SU-DHL-6 (cell line): ENCODE measurements at regions not wholly inside any gene's neighbourhood (a gene's known extent, or its start where the extent isn't known, plus 50 kb on each side); places are given as distances from the start of the nearest gene placed in this dataset.

ENCODE experiments used
- CTCF ChIP-seq: fragments of 200-600 bp; sonication (generic); IDR thresholded peaks from one replicate; pipeline ENCODE4 v1.5.1; 2017; ENCODE audit warnings: antibody characterized with exemption, mild to moderate bottlenecking, low read length, moderate library complexity; ENCODE audit not compliant: insufficient read depth, poor library complexity, severe bottlenecking
- EZH2phosphoT487 ChIP-seq: fragments of 200-600 bp; sonication (generic), shearing (Covaris generic); conservative IDR thresholded peaks from 2 replicates; pipeline ENCODE4 v1.6.1; 2018; ENCODE audit warnings: mild to moderate bottlenecking, antibody characterized with exemption, low read length, moderate library complexity, mixed read lengths

- TF ChIP-seq CTCF (no peak), EZH2phosphoT487 (no peak)
These were observed 686.4 kb downstream of the GALC start for GRCh38 chr14:87306409-87307168.
